ENCODE measurements at regions not wholly inside any gene's neighbourhood (a gene's known extent, or its start where the extent isn't known, plus 50 kb on each side); places are given as distances from the start of the nearest gene placed in this dataset.

- intact Hi-C loops (cut with micrococcal nuclease): no loop called here
These were observed 138.3 kb upstream of the SMIM23 start for GRCh38 chr5:171647043-171647903.

DNA sequence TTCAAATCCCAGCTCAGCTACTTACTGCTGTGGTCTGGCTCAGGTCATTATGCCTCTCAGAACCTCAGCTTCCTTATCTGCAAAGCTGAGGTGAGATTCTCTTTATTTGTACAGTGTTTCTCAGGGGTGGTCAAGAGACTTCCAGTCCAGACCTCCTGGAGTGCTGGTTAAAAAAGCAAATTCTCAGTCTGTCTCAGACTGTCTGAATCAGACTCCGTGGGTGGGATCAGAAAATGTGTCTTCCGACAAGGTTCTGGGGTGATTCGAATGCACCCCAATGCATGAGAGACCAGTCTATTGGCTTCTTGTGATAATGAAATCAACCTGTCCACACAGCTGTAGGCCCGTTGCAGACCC is 137.7 kb upstream of the SMIM23 start:
- intact Hi-C loops (cut with micrococcal nuclease): no loop called here

DNA sequence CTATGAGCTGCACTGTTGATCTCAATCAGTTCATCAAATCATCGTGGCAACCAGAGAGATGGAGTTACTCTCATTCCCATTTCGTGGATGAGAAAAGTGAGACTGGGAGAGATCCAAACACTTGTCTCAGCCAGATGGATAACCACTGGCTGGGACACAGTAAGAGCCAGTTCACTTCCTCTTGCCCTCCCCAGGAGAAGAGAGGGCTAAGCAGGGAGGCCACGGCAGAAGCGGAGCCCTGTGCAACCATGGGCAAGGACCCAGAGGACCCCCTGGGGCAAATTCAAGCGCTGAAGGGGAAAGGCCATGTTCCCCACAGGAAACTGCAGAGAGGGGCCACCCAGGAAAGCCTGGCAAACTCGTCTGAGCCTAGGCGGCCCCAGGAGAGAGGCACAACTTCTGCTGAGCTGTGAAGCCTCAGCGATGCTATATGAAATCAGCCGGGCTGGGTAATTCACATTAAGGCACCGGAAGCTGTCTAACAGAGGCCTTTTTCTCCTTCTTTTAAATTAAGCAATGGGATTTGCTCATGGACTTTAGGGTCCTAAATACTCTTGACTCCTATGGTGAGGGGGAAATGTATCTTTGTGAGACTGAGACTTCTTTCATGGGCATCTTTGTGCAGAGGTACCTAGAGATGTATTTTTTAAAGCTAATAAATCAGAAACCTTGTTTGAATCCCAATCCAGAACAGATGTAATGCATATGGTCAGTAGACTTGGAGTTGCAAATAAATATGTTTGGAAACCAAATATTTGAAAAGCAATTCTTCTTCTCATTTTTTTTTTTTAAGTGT is 137.1 kb upstream of the SMIM23 start:
- intact Hi-C loops (cut with micrococcal nuclease): no loop called here

- intact Hi-C loops (cut with micrococcal nuclease): no loop called here
These were observed 136.6 kb upstream of the SMIM23 start for GRCh38 chr5:171649075-171649401.

DNA sequence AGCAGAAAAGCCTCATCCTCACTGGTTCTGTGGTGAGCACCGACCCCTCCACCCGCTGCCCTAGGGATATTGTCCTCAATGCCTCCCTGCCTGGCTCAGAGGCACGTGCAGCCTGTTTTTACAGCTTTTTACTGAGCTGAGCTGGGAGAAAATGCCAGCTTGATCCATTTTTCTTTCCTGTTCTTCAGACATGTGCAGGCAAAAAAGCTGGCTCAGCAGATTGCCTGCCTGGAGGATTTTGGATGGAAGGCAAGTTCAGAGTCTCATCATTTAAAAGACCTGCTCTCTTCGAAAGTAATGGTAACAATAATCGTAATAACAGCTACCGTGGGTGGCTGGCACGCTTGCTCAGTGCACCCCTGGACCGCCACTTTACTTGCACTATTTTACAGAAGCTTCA is 135.0 kb upstream of the SMIM23 start:
- intact Hi-C loops (cut with micrococcal nuclease): no loop called here

- intact Hi-C loops (cut with micrococcal nuclease): no loop called here
These were observed 134.5 kb upstream of the SMIM23 start for GRCh38 chr5:171651102-171651501.

DNA sequence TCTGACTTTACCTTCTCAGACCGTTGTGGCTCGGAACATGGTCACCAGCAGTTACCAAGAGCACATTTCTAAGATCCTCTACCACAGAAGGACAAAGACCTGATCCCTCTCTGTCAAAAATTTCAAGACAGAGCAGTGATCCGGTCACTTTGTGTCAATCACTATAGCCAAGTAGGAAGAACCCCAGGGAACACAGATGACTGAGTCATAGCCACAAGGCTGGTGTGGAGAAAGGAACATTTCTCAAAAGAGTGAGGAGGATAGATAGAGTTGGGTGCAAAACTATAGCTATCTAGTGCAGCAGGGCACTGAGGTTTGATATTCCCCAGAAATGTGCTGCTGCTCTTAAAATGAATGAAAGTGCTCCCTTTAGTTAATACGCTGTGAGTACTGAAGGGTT is 130.7 kb upstream of the SMIM23 start:
- intact Hi-C loops (cut with micrococcal nuclease): no loop called here

- intact Hi-C loops (cut with micrococcal nuclease): no loop called here
These were observed 128.1 kb upstream of the SMIM23 start for GRCh38 chr5:171657473-171657872.

DNA sequence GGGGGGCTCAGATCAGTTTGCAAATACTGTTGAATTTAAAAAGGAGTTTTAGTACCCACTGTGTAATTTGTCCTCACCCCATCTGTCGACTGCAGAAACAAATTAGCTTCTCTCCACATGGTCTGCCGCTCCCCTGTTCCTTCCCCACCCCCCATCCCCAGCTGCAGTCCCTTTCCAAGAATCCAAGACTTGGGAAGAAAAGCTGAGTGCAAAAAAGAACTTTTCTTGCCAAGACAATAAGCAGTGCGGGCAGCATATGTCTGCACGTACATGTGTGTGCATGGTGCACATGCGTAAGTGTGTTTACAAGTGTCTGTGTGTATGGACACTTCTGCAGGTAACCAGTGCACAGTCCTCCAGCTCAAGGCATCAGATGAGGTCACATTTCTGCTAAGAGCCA is 125.7 kb upstream of the SMIM23 start:
- intact Hi-C loops (cut with micrococcal nuclease): no loop called here

GRCh38 chr5:171660434-171660833 is 125.2 kb upstream of the SMIM23 start:
- intact Hi-C loops (cut with micrococcal nuclease): no loop called here

- intact Hi-C loops (cut with micrococcal nuclease): no loop called here
These were observed 124.5 kb upstream of the SMIM23 start for GRCh38 chr5:171661143-171661542.

DNA sequence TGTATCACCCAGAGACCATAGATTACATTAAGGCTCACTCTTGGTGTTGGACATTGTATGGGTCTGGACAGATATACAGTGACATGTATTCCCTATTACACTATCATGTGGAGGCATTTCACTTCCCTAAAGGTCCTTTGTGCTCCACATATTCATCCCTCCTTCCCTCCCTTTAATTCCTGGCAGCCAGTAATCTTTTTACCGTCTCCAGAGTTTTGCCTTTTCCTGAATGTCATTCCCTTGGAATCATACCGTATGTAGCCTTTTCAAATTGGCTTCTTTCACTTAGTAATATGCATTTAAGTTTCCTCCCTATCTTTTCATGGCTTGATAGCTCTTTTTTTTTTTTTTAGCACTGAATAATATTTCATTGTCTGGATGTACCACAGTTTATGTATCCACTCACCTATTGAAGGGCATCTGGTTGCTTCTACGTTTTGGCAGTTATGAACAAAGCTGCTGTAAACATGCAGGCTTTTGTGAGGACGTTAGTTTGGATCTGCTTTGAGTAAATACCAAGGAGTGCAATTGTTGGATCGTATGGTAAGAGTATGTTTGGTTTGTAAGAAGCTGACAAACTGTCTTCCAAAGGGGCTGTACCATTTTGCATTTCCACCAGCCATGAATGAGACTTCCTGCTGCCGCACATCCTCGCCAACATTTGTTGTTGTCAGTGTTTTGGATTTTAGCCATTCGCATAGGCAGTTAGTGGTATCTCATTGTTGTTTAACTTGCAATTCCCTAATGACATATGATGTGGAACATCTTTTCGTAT is 122.1 kb upstream of the SMIM23 start:
- intact Hi-C loops (cut with micrococcal nuclease): no loop called here

DNA sequence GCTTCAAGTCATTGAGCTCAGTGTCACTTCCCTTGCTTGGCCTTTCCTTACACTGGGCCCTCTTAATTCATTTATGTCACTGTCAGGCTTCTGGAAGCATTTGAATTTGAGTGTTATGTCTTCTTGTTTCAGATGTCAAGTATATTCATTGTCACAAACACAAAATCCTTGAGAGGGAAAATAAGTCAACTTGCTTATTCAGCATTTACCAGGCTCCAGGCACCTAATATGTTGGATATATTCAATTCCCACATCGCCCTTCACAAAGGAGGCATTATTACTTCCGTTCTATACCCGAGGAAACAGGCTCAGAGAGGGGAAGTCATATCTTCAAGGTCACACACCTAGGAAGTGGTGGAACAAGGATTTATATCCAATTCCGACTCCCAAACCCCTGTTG is 121.1 kb upstream of the SMIM23 start:
- intact Hi-C loops (cut with micrococcal nuclease): no loop called here

- intact Hi-C loops (cut with micrococcal nuclease): no loop called here
These were observed 118.8 kb upstream of the SMIM23 start for GRCh38 chr5:171666815-171667214.

- intact Hi-C loops (cut with micrococcal nuclease): no loop called here
These were observed 118.1 kb upstream of the SMIM23 start for GRCh38 chr5:171667341-171668096.

- intact Hi-C loops (cut with micrococcal nuclease): no loop called here
These were observed 117.6 kb upstream of the SMIM23 start for GRCh38 chr5:171668097-171668412.

DNA sequence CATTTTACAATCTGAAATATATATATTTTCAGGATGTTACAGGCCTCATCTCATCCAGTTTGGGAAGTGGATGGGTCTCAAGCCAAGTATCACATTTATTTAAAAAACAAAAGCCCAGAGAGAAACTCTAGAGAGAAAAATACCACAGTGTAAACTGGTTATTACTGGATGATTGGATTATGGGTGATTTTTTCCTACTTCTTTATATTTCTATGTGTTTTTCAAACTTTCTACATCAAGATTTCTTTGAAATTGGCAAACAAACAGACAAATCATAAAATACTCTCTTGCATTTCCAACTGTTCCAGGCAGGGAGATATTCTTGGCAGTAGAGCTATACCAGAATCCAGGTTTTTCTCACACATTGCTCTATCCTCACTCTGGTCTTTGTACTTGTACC is 116.0 kb upstream of the SMIM23 start:
- intact Hi-C loops (cut with micrococcal nuclease): no loop called here

GRCh38 chr5:171672556-171672955 is 113.1 kb upstream of the SMIM23 start:
- intact Hi-C loops (cut with micrococcal nuclease): no loop called here

GRCh38 chr5:171673328-171673727 is 112.3 kb upstream of the SMIM23 start:
- intact Hi-C loops (cut with micrococcal nuclease): no loop called here

DNA sequence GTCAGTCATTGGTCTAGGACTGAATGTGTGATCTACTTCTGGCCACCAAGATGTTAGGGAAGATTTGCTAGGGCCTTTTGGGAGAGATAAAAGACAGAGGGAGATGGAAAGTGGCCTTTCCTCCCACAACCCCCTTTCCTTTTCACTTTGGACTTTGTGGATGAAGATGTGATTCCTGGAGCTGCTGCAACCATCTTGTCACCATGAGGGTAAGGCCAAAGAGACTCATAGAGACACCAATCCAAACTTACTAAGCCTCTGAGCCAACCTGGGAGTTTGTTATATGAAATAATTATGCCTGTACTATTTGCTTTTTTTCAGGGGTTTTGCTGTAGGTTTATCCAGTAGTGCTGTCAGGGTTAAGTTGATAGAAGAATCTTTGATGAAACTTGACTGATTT is 111.8 kb upstream of the SMIM23 start:
- intact Hi-C loops (cut with micrococcal nuclease): no loop called here

- intact Hi-C loops (cut with micrococcal nuclease): no loop called here
These were observed 110.1 kb upstream of the SMIM23 start for GRCh38 chr5:171675511-171675910.
